ENCODE measurements at regions not wholly inside any gene's neighbourhood (a gene's known extent, or its start where the extent isn't known, plus 50 kb on each side); places are given as distances from the start of the nearest gene placed in this dataset.
"Not testable (repeated sequence)": the region's sequence is repeated elsewhere in the genome, so short reads cannot be mapped to it uniquely, and the experiment has no call there.

DNA sequence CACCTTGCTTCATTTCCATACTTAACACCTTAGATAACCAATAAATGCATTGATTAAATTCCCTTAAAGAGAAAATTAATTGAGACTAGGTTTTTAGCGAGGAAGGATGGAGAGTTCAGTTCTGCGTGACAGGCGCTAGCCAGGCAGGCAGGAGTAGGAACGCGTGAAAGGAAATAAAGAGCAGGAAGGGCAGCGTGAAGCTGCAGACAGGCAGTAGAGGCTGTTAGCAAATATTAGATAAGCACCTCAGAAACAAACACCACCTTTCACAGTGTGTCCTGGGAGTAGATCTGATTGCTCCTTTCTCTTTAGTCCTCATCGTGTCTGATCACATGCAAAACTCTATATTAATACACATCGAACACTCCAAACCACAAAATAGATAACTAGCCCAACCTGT is 282.7 kb upstream of the ADGRL2 start:
- no peak for DNase-seq

DNA sequence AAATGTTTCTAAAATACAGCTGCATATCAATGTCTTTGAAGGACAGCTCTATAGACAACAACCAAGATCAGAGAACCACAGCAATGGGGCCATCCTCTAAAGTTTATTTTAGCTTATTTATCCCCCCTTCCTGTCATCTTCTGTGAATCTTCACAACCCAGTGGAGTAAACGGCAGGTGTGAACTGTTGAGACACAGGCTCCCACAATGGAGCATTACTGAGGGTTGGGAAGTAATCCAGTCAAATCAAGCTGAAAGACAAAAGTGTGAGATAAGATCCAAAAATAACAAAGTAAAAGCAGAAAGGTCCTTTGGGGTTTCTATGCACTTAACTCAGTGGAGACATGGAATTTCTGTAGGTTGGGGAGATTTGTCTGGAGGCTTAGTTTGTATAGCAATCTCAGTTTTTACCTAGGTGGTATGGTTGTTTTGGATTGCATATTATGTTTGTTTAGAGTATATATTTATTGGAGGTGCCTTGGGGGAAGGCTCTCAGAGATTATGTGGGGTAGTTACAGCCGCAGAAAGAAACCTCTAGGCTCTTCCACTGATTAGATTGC is 286.9 kb upstream of the ADGRL2 start:
- no peak for DNase-seq

DNA sequence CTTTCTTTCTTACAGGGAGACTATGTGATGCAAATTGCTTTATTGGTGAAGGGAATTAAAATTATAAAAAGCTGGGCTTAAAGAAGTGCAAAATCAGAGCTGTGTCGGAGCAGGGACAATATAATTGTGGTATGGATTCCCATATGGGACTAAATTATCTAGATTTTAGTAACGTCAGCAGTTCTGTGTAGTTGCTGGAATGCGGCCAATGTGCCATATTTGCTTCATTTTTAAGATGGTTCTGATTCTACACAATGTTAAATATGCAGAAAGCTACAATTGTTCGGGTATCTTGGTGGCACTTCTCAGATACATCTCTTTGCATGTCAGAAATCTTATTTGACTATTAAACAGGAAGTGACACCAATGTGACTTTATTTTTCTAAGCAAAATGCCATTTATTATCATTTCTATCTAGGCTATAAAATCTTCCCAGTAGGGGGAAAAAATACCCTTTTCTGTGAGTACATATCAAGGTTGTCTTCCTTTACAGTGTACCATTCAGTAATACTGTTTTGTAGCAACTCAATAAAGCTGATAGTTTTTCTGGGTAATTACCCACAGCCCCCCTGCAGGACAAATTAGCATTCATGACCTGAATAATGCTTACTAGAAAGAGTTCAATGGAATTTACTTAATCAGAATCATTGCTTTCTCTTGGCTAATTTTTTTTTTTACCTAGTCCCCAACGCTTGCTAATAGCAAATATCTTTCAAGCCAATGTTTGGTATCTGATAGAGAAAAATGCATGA is 288.3 kb upstream of the ADGRL2 start:
- no peak for DNase-seq

DNA sequence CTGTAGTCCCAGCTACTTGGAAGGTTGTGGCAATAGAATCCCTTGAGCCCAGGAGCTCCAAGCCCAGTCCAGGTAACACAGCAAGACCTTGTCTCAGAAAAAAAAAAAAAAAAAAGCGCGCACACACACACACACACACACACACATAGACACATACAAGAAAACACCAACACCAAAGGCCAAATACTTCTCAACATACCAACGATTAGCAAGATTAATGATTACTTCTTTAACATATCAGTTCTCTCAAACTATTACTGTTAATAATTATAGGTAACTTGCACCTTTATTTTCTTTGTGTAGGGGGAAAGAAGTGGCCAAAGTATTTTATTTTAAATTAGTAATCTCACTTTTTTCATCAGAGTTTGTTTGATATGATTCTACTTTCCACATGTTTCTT is 289.5 kb upstream of the ADGRL2 start:
- DNase-seq: no peak

DNA sequence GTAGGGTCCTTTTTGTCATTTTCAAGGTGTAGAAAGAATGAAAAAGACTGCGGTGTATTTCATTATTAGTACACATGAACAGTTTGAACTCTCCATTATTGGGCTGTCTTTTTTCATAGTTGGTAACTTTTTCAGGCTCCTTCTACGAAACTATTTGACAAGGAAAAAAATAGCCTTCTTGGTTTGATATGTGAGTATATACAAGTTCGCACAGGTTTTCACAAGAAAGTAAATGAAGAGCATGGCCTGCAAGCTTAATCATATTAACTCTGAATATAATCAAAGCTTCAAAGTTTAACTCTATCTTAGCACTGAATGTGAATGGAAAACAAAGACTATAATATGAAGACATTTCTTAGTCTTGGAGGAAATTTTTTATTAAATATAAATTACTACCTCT is 290.0 kb upstream of the ADGRL2 start:
- no peak for DNase-seq

DNA sequence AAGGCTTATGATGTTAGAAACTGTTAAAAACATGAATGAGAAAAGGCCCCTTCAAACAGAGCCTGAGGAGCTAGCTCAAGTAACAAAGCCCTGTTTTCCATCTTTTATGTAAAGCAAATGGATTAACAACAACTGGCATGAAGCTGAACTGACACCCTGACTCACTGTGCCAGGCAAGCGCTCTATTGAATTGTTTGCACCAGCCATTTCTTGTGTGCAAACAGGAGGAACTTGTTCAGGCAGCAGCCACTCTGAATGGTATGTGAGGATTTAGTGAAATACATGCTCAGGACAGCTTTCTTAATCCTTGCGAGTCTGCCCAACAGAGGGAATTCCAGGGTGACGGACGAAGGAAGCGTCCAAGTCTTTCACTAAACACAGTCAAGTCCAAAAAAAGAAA is 291.1 kb upstream of the ADGRL2 start:
- no peak for DNase-seq

DNA sequence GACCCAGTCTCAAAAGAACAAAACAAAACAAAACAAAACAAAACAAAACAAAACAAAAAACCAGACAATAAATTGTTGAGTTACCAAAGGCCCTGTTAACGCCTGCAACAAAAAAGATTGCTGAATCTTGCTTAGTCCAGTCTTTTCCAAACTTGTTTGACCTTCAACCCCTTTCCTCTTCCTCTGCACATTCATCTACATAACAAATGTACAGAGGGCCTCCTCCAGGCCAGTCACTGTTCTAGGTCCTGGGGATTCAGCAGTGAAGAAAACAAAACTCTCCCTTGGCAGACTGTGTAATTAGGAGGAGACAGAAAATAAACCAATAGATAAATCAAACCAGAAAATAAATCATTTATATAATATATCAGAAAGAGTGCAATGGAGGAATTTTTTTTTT is 294.0 kb upstream of the ADGRL2 start:
- no peak for DNase-seq

DNA sequence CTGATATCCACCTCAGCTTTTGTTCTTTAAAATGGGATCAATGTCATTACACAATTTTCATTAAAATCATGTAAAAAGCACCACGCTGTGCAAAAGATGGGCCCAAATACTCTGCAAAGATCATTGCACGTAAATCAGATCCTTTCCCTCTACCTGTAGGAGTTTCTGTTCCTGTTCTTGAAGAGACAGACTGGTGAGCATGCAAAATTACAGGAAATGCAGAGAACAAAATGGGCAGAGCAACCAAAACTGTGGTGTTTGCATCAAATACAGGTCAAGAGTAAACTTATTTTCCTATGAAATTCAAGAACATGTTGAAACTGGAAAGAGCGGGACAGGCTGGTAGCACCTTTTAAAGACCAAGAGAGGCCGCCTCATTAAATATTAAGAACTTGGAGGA is 294.9 kb upstream of the ADGRL2 start:
- no peak for DNase-seq

DNA sequence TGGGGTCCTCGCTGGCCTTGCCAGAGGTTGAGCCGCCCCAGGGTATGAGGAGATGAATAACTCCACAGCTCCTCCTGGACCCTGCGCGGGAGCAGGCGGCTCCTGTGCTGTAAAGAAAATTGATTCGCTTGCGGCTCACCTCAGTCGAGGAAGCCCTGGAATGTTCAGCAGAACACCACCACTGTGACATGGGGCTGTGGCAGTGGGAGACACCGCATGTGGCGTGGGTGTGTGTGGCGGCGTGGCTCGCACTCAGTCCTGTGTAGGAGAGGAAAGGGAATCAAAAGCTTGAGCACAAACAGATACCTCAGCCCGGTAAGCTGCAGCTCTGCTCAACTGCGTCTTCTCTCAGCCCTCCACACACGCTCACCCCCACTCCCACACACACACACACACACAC is 295.9 kb upstream of the ADGRL2 start:
- not testable (repeated sequence) for DNase-seq

DNA sequence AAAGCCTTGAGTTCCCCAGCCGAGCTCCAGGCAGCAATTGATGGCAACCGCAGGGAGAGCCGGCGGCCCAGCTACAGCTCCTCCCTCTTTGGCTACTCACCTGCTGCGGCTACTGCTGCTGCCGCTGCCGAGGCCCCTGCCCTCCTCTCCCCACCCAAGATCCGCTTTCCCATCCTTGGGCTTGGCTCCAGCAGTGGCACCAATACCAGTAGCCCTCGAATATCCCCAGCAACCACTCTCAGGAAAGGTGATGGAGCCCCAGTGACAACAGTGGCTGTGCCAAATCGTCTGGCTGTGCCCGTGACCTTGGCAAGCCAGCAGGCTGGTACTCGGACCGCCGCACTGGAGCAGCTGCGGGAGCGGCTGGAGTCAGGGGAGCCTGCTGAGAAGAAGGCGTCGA is 298.0 kb upstream of the ADGRL2 start:
- not testable (repeated sequence) for DNase-seq

DNA sequence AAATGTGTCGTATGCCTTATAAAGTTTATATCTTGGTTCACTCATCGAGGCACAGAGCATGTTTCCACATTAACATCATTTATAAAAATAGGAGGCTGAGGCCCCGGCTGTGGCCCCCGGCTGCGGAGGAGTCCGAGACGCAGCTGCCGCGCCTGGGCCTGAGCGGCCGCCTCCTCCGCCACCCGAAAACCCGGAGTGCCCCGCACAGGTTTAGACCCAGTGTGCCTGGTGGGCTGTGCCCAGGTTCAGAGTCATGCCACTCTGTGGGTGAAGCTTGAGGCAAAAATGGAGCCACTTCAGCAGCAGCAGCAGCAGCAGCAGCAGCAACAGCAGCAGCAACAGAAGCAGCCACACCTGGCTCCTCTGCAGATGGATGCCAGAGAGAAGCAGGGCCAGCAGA is 299.2 kb upstream of the ADGRL2 start:
- DNase-seq: not testable (repeated sequence)

DNA sequence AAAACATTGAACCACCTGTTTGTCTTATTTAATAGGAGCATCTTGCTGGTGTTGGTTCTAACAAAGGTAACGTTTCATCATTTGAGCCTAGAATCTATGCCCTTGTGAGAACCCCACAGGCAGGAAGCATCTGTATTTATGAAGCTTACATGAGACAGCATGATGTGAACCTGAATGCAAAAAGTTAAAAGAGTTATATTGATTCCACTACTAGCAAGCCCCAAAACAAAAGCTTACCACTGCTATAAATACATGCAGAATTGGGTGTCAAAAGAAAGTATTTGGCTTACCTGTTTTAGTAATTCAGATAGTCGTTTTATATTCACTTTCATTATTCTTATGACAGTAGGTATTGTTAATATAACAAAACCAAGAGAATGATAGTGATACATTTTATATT is 301.2 kb upstream of the ADGRL2 start:
- DNase-seq: no peak

DNA sequence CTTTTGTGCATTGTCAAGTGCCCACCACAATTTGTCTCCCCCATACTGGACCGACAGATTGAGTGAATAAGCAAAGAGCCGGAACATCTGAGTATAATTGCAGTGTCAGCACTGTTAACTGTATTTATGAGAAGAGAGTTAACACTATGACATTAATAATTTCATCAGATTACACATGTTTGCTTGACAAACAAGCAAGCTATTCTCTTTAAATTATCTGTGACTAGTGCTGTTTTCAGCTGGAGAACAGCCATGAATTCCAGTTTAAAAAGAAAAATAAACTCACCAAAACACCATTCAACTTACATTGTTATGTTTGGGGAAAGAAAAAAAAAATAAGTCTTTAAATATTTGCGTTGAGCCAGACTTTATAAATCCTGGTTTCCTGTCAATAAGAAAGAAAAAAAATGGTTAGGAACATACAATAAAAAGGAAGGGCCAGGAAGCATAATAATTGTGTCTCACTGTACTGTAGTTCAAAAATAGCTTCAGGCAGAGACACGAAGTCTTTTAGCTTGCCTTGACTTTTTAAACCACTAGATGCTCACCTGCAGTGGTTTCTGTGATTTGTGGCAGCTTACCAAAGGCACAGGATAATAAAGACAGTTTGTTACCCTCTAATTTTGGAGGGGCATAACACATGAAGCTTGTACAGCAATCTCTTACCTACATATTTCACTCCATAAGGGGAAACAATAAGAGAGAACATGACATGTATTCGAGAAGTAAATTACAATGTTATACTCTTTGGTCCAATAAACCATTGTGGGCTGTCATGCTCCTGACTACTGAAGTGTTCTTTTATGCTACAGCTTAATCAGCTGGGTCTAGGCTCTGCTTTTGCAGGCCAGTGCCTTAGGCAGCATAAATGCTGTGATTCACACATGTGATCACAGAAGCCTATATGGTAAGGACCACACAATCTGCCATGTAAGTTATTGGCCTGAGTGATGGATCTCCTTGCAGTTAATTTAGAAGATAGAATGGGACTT is 302.0 kb upstream of the ADGRL2 start:
- DNase-seq: no peak

DNA sequence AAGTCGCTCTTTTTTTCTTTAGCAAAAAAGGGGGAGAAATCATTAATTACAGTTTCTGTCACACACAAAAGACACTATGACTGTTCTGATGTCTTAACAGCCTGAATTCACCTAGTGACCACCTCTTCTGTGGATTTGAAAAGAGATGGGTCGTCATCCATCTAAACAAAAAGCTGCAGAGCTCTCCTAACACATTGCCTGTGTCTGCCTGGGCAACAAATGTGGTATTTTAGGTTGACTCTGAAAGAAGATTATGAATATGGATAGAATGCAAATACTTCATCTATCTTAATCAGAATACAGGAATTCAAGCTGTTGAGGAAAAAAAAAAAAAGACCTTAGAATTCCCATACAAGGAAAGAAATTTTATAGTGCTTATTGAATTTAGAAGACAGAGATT is 304.4 kb upstream of the ADGRL2 start:
- no peak for DNase-seq

DNA sequence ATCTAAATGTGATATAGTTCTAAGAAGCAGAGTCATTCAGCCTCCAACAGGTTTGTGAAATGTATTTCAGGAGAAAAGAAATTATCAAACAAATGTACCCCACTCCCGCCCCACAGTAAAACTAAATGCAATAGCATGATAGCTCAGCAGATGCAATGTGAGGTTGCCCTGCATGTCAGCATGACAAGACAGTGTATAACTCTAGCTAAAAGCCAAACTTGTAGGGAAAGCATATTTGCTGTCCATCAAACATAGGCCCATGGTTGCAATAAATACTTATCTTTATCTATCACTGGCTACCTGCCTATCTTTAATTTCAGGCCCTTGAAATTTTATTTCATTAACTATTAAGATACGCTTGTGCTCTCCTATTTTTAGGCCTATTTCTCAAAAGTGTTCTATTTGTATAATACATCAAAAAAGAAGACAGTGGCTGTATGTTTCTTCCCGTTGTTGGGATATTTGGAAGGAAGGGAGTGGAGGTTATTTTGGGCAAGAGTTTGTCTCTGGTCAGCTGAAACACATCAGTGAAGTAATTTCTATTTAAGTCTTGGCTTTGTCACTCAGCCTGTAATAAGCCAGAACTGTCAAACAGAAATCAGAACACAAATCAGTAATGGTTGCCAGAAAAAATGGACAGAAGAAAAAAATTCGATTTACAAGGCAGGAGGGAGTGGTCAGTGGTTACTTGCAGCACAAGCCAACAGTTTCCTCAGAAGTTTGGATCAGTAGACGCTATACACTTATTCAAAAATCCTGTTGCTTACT is 307.4 kb upstream of the ADGRL2 start:
- DNase-seq: no peak

DNA sequence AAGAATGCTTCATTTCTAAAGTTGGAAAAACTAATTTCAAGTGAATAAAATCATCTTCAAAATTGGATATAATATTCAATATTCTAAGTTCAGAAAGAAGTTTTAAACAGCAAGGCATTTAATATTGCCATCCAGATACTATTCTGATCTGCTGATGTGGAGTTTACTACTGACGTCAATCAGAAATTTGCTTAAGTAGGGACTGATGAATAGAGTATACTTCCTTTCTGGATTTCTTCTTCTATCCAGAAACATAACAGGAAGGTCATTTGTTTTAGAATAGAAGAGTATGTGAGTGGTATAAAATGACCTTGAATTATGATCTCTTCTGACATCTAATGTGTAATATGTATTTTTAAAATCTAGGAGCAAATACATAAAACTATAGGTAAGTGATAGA is 308.1 kb upstream of the ADGRL2 start:
- DNase-seq: no peak

DNA sequence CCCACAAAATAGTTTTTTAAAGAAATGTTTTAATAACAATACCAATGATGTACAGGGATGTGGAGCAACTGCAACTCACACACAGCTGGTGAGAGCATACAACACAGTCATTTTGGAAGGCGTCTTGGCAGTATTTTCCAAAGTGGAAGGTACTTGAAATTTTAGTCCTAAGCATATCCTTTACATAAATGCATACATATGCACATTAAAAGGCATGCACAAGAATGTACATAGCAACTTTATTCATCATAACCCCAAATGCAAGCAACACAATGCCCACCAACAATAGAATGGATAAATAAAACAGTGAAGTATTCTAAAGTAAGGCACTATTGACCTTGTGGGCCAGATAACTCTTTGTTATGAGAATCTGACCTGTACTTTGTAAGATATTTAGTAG is 310.1 kb upstream of the ADGRL2 start:
- no peak for DNase-seq

DNA sequence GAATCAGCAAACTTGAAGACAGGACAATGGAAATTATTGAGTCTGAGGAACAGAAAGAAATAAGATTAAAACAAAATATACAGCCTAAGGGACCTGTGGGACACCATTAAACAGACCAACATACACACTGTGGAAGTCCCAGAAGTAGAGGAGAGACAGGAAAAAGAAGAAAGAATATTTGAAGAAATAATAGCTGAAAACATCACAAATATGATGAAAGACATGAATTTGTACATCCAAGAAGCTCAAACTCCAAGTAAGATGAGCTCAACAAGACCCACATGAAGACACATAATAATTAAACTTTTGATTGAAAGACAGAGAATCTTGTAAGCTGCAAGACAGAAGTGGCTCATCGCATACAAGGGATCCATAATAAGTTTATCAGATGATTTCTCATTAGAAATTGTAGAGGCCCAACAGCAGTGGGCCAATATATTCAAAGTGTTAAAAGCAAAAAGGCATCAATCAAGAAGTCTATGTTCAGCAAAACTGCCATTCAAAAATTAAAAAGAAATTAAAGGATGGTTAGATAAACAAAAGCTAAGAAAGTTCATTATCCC is 311.3 kb upstream of the ADGRL2 start:
- no peak for DNase-seq

DNA sequence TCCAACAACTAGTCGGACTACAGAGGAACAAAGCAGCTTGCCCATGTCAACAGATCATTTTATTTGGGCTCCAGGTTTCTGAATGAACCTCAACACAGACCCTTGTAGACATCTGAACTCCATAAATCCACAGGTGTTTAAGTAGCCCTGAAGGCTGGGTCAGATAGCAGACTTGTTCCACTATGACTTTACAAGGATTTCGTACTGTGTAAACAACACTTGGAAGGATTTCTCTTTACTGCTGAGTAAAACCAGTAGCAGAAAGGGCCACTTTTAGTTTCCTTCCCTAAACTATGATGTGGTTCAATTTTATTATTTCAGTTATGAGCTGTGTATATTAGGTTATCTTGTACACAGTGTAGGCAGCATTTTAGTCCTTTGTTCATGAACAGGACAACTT is 316.4 kb upstream of the ADGRL2 start:
- no peak for DNase-seq

DNA sequence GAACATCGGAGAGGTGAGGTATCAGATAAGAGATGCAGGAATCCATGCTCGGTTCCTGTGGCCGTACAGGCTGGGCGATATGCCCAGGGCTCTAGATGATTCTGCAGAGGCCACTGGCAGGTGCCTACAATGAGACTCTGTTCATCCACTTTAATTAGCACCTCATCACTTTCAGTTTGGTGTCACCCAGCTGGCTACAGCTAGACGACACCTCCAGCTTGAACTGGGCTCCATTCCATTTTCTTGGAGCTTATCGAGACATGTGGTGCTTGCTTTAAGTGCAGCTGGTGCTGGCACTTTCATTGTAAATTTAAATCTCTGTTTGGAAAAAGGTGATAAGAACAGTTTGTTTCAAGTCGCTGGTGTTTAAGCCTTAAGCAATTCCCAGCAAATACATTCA is 322.5 kb upstream of the ADGRL2 start:
- no peak for DNase-seq

DNA sequence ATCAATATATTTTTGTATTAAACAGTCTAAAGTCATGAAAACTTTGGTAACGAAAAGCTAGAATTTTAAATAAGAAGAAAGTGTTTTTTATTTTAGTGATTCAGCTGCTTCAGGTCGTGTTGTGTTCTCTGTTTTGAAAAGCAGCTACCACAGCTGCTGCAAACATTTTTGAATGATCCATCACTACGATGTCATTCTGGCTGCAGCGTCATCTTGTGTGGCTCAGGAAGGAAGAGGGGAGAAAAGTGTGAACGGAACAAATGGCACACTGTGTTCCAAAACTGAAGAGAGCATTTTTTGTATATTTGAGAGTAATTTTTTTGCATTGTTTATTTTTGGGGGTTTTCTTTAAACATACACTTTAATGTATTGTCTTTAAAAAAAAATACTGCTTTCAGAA is 323.0 kb upstream of the ADGRL2 start:
- no peak for DNase-seq

DNA sequence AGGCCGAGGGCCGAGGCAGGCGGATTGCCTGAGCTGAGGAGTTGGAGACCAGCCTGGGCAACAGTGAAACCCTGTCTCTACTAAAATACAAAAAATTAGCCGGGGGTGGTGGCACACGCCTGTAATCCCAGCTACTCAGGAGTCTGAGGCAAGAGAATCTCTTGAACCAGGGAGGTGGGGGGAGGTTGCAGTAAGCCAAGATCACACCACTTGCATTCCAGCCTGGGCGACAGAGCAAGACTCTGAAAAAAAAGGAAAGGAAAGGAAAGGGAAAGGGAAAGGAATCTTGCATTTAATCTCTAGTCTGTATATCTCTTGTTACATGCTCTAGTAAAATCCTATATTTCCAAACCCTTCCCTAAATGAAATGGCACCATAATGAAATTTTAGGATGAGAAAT is 328.3 kb upstream of the ADGRL2 start:
- DNase-seq: no peak

DNA sequence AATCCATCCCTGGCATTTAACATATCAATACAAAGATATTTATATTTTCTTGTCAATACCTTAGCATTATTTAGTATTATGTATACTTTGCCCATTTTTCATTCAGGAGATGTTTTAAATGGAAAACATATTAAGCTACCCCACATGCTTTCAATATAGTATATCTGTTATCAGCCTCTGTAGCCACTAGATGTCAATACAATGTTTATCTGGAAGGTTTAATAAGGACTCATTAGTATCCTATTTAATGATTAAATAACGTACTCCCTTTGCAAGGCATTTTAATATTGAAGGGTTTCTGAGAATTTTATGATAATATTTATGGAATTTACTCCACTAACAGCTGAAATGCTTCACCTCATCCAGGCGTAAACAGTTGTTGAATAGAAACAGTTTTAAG is 329.5 kb upstream of the ADGRL2 start:
- DNase-seq: no peak

All from activated T-cell treated with anti-CD3 and anti-CD28 coated beads, Interleukin-2, amount 50 U/mL, for 48 hours (primary cell).